Vagina (tissue), 2 donors: ENCODE measurements at regions not wholly inside any gene's neighbourhood (a gene's known extent, or its start where the extent isn't known, plus 50 kb on each side); places are given as distances from the start of the nearest gene placed in this dataset.

Experiments
- DNase-seq, 2 donors: peaks; one replicate each; pipeline ENCODE4 v3.0.0-alpha.2; 2017; ENCODE audit errors: extremely low spot score in 2 of 2
- H3K27ac ChIP-seq: fragments of 200-600 bp; sonication (generic); one replicate; pipeline ENCODE4 v1.5.1; 2019
- H3K27me3 ChIP-seq: fragments of 200-600 bp; sonication (generic); one replicate; pipeline ENCODE4 v1.5.1; 2019
- H3K36me3 ChIP-seq, 2 donors: fragments of 200-600 bp; sonication (generic); one replicate each; pipeline ENCODE4 v1.5.1; 2017 to 2019
- H3K4me1 ChIP-seq: fragments of 200-600 bp; sonication (generic); one replicate; pipeline ENCODE4 v1.5.1; 2019
- H3K4me3 ChIP-seq, 2 donors: fragments of 200-600 bp; sonication (generic); 1 replicate in 1 of 2; 2 replicates in 1 of 2; pipeline ENCODE4 v1.5.1; 2016 to 2019
- H3K9me3 ChIP-seq: fragments of 200-600 bp; sonication (generic); one replicate; pipeline ENCODE4 v1.5.1; 2019
- CTCF ChIP-seq, 3 experiments: fragments of 450-650 bp in 2 of 3; fragments of 200-600 bp in 1 of 3; sonication (generic) in 1 of 3; IDR thresholded peaks; one replicate each; pipeline ENCODE4 v1.5.1; 2017 to 2019; ENCODE audit warnings: antibody characterized with exemption in 3 of 3, mild to moderate bottlenecking in 2 of 3, moderate library complexity in 2 of 3
- POLR2A ChIP-seq, 2 donors: fragments of 450-650 bp; IDR thresholded peaks; one replicate each; pipeline ENCODE4 v1.6.1; 2017; ENCODE audit warnings: antibody characterized with exemption in 2 of 2, mild to moderate bottlenecking in 2 of 2, moderate library complexity in 2 of 2
- POLR2AphosphoS5 ChIP-seq, 2 donors: sonication (generic); formaldehyde crosslinking; IDR thresholded peaks; one replicate each; pipeline ENCODE4 v1.9.0; 2017; ENCODE audit warnings: antibody characterized with exemption in 2 of 2, mild to moderate bottlenecking in 2 of 2, low read depth in 1 of 2; ENCODE audit not compliant: insufficient read depth in 1 of 2
- intact Hi-C: fragments of 100-400 bp; cut with DNase I; formaldehyde crosslinking; loops from one replicate; pipeline ENCODE4 v1.15.1; 2023

- Histone ChIP-seq H3K27me3 (no peaks in the 10 kb centered on the region), H3K4me1 (no peaks in the 10 kb centered on the region), H3K36me3 (no peaks in the 10 kb centered on the region), H3K9me3 (no peaks in the 10 kb centered on the region), H3K27ac (no peak overlapping the region), H3K4me3 (no peak overlapping the region)
- intact Hi-C loops: no loop called here
- TF ChIP-seq CTCF (IDR thresholded peaks at IDR 0.05) (no peak), POLR2AphosphoS5 (IDR thresholded peaks at IDR 0.05; ENCODE audit: insufficient read depth in 1 of 2, low read depth in 1 of 2) (no peak), POLR2A (IDR thresholded peaks at IDR 0.05) (no peak)
- DNase-seq: no peak
These were observed 443.0 kb upstream of the RUNX1 start for GRCh38 chr21:35491920-35492678.

DNA sequence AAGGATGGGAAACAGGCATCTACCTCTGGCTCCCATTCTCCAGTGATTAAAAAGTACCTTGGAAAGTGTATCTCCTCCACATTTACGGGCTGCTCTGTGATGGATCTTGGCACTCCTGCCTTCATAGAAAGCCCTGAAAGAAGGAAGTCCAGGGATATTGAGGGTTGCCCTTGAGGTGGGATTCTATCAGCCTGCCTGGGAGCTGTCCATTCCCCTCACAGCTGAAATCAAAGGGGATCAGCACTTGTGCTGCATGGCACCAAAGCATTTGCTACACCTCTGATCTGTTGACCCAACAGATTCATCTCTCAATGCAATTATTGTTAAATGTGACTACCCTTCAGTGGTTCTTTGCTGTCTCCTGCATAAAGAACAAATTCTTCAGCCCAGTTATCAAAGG lies 442.0 kb upstream of the RUNX1 start:
- no peak for DNase-seq
- no peak for TF ChIP-seq POLR2AphosphoS5 (IDR thresholded peaks at IDR 0.05; ENCODE audit: insufficient read depth in 1 of 2, low read depth in 1 of 2)
- TF ChIP-seq POLR2A (IDR thresholded peaks at IDR 0.05): no peak
- no peak for TF ChIP-seq CTCF (IDR thresholded peaks at IDR 0.05)
- Histone ChIP-seq H3K4me1 (no peaks in the 10 kb centered on the region), H3K27ac (no peak overlapping the region), H3K36me3 (no peaks in the 10 kb centered on the region), H3K9me3 (no peaks in the 10 kb centered on the region), H3K4me3 (no peak overlapping the region), H3K27me3 (no peaks in the 10 kb centered on the region)
- intact Hi-C loops: no loop called here

DNA sequence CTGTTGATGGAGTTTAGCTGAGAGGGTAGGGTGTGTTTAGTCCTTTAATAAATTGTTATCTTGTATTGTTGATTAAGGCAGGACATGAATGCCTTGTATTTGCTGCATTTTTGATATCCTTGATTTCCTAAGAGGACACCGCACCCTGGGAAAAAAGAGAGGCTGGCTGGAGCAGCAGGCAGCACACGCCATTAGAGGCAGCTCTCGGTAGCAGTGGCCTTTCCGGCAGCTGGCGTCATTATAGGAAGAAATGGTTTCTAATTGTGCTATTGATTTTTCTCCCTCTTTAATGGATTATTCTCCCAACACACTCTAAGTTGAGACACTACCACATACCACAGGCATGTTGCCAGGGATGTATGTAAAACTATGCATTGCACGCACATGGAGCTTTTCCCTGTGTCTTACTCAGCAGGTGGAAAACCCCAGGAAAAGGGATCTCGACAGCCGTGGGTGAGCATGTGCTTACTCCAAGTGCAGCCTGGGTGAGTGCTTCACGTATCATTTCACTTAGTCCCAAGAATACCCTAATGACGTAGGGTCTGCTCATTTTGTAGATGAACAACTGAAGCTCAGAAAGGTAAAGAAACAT lies 440.4 kb upstream of the RUNX1 start:
- TF ChIP-seq POLR2AphosphoS5 (IDR thresholded peaks at IDR 0.05; ENCODE audit: insufficient read depth in 1 of 2, low read depth in 1 of 2) (no peak), CTCF (IDR thresholded peaks at IDR 0.05) (no peak), POLR2A (IDR thresholded peaks at IDR 0.05) (no peak)
- Histone ChIP-seq H3K4me3 (no peak overlapping the region), H3K9me3 (no peaks in the 10 kb centered on the region), H3K36me3 (no peaks in the 10 kb centered on the region), H3K27ac (no peak overlapping the region), H3K4me1 (no peaks in the 10 kb centered on the region), H3K27me3 (no peaks in the 10 kb centered on the region)
- DNase-seq: no peak
- intact Hi-C loops: no loop called here

GRCh38 chr21:35488946-35489345 lies 439.8 kb upstream of the RUNX1 start:
- Histone ChIP-seq H3K9me3 (no peaks in the 10 kb centered on the region), H3K36me3 (no peaks in the 10 kb centered on the region), H3K4me1 (no peaks in the 10 kb centered on the region), H3K4me3 (no peak overlapping the region), H3K27me3 (no peaks in the 10 kb centered on the region), H3K27ac (no peak overlapping the region)
- DNase-seq: no peak
- no peak for TF ChIP-seq POLR2AphosphoS5 (IDR thresholded peaks at IDR 0.05; ENCODE audit: insufficient read depth in 1 of 2, low read depth in 1 of 2)
- TF ChIP-seq POLR2A (IDR thresholded peaks at IDR 0.05): no peak
- no peak for TF ChIP-seq CTCF (IDR thresholded peaks at IDR 0.05)
- intact Hi-C loops: no loop called here

DNA sequence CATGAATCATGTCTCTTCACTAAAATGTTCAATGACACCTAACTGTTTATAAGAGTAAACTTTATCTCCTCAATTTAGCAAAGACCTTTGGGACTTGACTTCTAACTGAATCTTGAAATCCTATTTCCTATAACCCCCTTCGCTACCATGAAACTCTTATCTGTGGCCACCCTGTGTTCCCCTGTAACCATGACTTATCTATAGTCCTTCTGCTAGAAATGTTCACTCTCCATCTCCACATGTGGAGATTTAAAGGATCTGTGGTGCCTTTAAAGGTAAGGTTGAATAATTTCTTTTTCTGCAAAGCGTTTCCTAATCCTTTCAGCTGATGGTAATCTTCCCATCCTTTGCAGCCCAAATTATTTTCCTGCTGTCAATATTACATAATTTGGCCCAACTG lies 436.3 kb upstream of the RUNX1 start:
- no peaks in the 10 kb centered on the region for H3K36me3 ChIP-seq
- no peaks in the 10 kb centered on the region for H3K27me3 ChIP-seq
- no peak for DNase-seq
- intact Hi-C loops: no loop called here
- H3K9me3 ChIP-seq: no peaks in the 10 kb centered on the region
- no peak overlapping the region for H3K4me3 ChIP-seq
- no peaks in the 10 kb centered on the region for H3K4me1 ChIP-seq
- TF ChIP-seq CTCF (IDR thresholded peaks at IDR 0.05) (no peak), POLR2AphosphoS5 (IDR thresholded peaks at IDR 0.05; ENCODE audit: insufficient read depth in 1 of 2, low read depth in 1 of 2) (no peak), POLR2A (IDR thresholded peaks at IDR 0.05) (no peak)
- no peak overlapping the region for H3K27ac ChIP-seq
